AG20443 (cell line): ENCODE measurements at regions not wholly inside any gene's neighbourhood (a gene's known extent, or its start where the extent isn't known, plus 50 kb on each side); places are given as distances from the start of the nearest gene placed in this dataset.

Experiments used
- DNase-seq: peaks from one replicate; pipeline ENCODE4 v3.0.0; 2012; ENCODE audit warnings: low spot score, mixed read lengths

DNA sequence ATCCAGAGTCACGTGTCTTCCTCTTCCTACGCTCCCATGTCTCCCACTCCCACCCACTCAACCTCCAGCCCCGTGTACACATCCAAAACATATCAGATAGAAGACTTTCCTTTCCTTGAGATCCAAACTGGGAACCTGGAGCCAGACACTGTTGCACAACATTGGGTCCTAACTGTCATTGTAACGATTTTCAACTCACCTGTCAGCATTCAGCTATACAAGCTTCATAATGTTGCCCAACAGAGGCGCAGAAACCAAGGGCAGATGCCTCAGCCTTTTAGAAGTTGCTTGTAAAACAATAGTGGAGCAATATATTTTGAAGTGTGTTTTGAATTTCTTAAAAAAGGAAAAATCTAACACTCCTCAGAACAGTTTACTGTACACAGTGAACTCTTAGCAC lies 84.9 kb upstream of the GLIS3 start:
- DNase-seq, result no peak

DNA sequence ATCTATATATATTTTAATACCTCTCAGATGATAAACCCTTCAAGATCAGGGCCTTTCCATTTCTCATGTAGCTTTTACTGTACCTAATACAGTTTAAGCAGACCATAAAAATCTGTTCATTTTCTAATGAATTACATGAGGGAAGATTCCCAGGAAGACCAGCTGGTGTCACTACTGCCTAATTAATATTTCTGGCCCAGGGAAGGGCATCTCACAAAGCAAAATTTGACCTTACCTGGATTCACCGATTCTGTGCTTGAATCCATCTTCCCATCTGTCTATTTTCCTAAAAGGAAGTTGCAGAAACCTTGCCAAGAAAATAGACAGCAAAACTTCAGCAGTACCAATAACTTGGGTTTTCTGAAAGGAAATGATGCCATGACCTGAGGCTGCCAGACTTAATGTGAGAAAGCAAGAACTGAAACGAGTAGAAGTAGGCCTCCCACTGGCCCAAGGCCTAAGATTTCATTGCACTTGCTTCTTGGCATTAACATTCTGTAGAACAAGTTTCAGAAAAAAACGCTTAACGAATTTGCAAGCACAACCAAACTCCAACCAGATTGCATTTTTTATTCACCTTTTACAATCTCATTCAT lies 83.0 kb upstream of the GLIS3 start:
- DNase-seq, result peak; percentile 54

DNA sequence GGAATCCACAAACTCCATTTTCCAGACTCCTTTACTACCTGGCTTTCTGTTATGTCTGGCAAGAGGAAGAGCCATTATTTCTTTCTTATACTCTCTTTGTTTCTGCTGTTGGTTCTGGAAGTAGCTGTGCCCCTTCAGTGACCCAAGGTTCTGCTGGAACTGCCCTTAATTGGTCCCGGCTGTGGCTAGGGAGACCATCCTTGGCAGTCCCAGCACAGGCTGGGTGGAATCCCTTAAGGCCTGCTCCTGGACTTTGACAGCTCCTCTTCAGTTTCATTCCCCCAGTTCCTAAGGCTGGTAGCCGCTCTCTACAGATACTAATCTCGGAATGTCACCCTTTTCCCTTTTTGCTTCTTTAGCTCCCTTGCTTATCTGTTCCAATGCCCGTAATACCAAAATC lies 81.9 kb upstream of the GLIS3 start:
- DNase-seq, result no peak

DNA sequence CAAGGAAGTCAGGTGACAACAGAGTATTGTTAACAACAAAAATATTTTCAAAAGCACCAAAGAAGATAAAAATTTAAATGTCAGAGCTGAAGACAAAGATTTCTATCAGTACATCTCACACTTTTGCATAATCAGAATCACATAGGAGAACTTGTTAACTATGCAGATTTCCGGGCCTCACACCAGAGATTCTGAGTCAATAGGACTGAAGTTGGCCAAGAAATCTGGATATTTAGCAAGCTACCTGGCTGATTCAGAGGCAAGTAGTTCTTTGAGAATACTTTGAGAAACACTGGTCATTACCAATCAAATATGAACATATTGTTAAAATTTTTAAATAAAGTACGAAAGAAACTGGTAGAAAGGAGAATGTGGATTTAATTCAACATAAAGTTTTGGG lies 80.5 kb upstream of the GLIS3 start:
- no peak for DNase-seq

DNA sequence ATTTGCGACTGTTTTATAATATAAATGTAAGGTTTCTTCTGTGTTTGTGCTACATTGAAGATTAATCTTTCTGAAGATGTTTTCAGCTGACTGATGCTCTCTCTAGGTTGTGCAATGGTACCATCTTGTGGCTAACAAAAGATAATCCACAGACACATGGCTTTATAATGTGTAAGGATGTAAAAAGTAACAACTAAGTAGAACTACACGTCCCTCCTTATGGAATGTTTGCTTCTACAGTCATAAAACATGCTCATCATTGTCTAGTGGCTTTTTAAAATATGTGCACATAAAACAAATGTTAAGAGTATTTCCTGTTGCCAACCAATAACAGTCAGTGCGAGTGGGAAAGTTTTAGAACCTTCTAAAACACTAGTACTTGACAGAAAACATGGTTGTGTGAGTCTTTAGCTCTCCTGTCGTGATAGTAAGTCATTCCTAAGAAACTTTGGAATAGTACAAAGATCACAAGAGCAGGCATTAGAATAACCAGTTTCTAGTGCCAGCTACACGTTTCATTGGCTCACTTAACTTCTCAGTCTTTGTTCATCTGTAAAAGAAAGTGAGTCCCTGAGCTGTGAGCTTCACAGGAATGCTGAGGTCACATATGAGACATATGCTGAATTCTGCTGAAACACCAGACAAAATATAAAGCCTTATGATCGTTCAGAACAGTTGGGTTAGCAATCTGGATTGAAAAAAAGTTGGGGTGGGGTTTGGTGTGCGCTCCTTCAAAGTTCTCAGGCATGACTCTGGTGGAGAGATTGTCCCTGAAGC lies 75.7 kb upstream of the GLIS3 start:
- DNase-seq, result peak; percentile 72

DNA sequence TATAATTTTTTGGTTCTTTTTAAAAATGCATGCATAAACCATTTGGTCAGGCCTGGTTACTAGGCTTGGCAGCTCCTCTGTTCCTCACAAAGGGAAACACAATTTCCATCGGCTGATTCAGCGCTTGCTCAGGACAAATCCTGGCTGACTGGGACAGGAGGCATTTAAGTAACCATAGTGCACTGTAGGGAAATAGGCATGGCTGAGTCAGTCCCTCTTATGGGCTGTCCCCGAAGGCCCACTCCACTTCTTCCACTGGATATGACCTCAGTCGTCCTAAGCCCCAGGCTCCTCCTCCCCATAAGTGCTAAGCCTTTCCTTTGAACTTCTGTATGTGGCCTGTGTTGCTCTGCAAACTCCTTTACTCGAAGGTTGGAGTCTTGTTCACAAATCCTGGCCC lies 71.2 kb upstream of the GLIS3 start:
- peak; percentile 91 for DNase-seq

DNA sequence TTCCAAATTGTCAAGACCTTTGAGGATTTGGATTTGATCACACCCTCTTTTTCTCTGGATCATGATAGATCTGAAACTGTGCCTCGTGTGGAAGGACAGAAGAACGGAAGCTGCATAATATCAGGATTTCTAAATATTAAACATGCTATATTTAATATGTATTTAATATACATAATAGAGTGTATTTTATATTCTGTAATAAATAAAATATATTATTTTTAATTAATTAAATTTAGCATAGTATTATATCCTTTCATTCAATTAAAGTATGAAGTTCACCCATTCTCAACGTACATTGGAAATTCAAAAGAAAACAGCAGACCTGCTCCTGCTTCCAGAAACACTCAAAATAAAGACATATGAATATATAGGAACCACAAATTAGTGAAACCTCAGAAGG lies 70.6 kb upstream of the GLIS3 start:
- no peak for DNase-seq

DNA sequence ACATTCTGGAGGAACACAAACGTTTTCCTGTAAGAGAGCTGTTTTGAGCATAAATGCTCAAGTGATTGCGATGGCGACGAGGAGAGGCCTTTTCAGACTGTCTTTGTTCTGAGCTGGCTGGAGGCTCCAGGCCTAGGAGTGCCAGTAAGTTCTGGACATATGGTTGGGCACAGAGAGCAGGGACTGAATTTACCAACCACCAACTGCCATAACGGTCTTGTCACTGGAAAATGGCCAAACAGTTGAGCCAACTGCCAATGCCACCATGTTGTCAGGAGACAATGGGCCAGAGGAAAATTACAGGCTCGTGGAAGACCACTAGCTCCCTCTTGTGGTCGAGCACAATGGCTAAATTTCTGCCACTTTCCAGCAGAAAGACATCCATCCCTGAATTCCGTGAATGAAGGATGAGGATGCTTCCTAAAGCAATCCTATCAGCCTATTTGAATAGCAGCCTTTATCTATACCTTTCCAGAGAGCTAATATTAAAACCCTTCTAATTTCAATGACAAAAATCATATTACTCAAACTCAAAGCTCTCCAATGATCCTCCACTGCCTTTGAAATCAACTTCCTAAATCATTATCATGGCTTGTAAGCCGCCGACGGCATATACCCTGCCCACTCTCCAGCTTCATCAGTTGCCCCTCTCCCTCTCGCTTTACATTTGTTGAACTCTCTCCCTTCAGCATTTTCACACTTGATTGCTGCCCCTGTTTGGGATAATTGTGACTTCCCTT lies 66.9 kb upstream of the GLIS3 start:
- DNase-seq, result peak; percentile 70

DNA sequence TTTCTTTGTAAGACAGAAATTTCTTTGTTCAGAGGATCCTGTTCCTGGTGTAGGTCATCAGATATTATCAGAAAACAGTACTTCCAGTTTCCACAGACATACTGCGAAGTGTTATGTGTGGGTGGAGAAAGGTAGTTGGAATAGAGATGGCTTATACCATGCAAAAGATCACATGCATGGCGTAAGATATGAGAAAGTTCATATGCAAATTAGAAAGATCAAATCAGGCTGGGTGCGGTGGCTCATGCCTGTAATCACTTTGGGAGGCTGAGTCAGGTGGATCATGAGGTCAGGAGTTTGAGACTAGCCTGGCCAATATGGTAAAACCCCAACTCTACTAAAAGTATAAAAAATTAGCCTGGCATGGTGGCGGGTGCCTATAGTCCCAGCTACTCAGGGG lies 65.2 kb upstream of the GLIS3 start:
- DNase-seq, result no peak

DNA sequence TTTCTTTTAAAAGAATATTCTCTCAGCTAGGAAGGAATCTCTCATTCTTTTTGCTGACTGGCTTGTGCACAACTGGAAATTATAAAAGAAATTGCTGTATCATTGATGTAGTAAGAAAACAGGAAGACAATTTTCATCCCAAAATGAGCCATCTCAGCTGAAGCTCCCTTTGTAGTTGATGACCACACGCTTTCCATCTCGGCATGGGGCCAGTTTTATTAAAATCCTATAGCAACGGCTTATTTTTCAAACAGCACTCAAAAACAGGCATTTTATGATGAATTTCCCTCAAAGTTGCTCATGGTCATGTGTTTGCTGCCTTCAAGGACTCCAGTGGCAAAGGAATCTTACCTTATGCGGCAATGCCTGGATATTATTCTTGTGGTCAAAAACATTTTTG lies 62.4 kb upstream of the GLIS3 start:
- no peak for DNase-seq

DNA sequence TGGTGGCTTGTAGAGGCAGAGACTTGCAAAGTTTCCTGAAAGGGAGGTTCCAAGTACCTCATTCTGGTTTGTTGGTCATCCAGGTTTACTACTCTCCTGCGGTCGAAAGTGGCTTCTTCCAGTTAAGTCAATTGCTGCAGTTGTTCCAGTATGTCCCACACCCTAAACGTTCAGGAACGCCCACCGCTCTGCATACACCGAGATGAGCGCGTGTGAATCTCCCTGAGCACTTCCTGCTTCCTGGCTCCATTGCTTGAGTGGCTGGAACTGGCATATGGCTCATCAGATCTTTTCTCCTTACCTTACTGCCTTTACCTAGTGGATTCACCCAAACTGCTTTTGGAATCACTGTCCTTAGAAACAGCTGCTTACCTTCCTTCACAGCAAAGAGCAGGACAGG lies 59.1 kb upstream of the GLIS3 start:
- no peak for DNase-seq

DNA sequence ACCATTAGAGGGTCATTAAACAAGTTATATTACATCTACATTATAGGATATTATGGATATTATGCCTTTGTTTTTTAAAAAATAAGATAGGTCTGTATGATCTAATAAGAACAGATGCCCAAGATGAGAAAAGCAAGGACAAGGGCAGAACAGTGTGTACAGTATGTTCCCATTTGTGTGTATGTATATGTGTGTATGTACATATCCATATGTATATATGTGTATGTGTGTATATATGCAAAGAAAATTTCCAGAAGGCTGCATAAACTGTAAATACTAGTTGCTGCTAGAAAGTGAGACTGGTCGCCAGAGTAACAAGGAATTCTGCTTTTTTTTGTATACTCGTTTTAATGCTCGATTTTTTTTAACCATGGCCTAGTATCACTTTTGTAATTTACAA lies 58.1 kb upstream of the GLIS3 start:
- no peak for DNase-seq

DNA sequence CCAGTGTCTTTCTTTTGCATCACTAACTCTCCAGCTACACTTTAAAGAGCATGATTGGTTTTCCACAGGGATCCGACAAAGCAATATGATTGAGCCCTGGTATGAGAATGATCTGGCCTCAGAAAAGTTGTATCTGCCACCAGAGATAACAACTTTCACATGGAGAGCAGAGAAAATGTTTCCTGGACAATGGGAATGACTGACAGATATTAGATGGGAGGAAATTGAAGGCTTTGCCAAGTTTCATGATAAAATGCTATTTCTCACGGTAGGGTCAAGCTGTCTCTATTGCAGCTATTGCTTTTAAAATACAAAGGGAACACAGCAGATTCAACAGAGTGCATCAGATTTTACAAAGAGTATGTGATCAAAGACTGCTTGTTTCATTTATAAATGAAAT lies 56.4 kb upstream of the GLIS3 start:
- DNase-seq, result no peak

DNA sequence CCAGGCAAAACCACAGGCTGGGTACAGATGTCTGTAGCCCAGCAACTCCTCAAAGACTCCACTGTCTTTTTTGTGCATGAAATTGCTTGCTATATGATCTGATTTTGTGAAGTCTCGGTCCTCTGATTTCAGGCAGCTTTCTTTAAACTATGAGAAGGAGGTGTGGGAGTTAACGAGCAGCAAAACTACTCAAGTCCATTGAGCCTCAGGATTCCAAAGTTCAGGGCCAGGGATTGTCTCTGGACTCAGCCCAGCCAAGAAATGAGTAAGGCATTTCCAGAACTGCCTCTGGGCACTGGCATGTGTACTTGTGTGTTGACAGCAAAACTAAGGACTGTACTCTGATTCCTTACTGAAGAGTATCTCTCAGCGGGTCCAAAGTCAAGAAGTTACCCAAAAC lies 53.4 kb upstream of the GLIS3 start:
- DNase-seq, result peak; percentile 30

DNA sequence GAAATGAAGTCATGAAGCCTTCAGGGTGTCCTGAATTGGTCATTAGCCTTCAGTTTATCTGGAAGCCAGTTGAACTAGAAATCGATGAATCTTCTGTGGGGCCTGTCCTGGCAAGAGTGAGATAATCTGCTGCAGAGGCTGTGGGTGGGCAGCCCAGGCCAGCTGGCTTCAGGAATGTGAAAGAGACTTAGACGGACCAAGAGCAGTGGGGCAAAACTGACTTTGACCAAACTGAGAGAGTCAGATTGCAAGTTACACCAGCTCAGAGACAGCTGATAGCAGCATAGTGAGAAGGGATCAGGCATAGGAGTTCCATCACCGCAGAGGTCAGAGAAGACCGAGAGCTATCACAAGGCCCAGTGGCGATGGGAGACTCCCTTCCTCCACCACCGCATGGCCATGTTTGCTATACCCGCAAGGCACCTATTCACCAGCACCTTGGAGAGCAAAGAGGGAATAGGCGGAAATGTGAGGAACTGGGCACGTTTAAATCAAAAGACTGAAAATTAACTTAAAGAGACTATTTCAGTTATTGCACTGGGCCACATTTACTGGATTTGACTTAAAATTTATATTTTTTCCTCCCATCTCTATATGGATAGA lies 50.0 kb upstream of the GLIS3 start:
- no peak for DNase-seq
